Myocyte (in vitro differentiated cells): ENCODE measurements at regions not wholly inside any gene's neighbourhood (a gene's known extent, or its start where the extent isn't known, plus 50 kb on each side); places are given as distances from the start of the nearest gene placed in this dataset.
A peak's percentile ranks its signal among the peaks of the same experiment; 100 is the strongest.

Source experiments
- DNase-seq: peaks from one replicate; pipeline ENCODE4 v3.0.0-alpha.2; 2012; ENCODE audit warnings: low read depth

DNA sequence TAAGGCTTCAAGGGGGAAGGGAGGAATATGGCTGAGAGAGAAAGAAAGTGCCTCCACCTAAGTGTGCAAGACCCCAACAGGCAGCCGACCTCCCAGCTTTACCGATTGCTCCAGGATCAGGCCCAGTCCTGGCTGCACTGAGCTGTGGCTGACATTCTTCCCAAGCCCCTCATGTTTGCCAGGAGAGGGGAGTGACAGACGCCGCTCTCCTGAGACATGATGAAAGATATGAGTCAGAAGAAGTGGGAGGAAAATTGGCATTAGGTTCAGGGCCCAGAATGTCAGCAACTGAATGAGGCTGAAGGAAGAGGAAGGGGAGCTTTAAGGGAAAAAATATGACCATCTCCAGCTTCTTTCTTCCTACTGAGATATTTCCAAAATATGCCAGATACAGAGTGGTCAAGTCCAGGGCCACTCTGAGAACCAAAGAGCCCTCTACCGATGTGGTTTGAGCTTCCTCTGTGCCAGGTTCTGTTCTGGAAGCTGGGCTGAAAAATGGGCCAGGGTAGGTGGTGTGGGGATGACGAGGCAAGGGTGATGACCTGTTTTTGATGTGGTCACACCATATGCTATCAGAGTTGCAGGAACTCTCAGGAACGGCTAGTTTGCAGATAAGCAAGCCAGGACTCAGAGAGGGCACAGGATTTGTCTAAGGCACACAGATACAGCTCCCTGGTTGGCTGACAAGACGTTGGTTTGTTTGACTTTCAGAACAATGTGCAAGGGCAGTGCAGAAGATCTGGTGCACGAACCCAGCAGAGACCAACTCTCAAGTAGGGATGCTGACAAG is 176.7 kb downstream of the SOX9 start:
- DNase-seq: peak; percentile 47

DNA sequence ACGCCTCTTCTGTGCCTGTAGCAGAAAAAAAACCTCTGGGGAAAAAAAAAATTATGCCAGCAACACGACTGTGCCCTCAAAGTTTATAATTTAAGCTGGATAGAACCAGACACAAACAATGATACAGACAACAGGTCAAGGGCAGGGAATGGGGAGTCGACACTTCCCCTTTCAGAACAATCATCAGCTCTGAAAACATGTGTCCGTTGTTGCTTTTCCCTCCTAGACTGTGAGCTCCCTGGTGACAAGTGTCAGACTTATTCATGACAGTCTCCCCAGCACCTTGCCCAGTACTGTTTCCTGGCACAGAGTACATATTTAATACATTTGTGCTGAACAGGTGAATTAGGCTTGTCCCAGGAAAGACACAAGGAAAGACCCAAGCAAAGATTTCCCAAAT is 178.3 kb downstream of the SOX9 start:
- DNase-seq: no peak

GRCh38 chr17:72299592-72299991 is 178.8 kb downstream of the SOX9 start:
- no peak for DNase-seq

- no peak for DNase-seq
These were observed 181.1 kb downstream of the SOX9 start for GRCh38 chr17:72301887-72302286.

DNA sequence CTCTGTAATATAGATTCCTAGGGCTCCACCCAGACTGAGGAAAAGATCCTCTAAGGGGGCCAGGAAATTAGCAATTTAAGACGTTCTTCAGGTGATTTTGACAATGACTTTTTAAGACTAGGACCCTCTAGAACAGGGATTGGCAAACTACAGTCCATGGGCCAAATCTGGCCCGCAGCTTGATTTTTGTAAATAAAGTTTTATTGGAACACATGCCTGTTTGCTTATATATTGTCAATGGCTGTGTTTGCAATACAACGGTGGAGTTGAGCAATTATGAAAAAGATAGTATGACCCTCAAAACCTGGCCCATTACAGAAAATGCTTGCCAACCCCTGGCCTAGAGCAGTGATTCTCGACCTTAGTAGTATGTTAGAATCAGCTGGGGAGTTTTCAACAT is 181.9 kb downstream of the SOX9 start:
- no peak for DNase-seq

DNA sequence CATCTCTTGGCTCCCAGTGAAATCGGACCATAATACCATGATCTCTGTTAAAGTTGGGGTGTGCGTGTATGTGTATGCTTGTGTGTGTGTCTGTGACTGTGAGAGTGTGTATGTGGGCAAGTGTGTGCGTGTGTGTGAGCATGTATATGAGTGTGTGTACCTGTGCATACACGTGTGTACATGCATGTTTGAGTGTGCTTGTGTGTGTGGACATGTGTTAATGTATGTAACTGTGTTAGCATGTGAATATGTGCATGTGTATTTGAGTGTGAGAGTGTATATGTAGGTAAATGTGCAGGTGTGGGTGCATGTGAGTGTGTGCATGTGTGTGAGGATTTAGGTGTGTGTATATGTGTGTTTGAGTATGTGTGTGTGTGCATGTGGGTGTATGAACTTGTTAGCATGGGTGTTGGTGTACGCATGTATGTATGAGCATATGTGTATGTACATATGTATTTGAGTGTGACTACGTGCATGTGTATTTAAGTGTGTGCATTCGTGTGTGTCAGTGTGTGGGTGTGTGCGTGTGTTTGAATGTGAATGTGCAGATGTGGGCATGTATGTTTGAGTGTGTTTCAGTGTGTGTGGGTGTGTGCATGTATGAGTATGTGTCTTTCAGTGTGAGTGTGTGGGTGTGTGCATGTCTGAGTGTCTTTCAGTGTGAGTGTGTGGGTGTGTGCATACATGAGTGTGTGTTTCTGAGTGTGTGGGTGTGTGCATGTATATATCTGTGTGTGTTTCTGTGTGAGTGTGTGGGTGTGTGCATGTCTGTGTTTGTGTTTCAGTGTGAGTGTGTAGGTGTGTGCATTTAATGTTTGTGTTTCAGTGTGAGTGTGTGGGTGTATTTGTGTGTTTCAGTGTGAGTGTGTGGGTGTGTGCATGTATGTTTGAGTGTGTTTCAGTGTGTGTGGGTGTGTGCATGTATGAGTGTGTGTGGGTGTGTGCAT is 183.2 kb downstream of the SOX9 start:
- DNase-seq: no peak

DNA sequence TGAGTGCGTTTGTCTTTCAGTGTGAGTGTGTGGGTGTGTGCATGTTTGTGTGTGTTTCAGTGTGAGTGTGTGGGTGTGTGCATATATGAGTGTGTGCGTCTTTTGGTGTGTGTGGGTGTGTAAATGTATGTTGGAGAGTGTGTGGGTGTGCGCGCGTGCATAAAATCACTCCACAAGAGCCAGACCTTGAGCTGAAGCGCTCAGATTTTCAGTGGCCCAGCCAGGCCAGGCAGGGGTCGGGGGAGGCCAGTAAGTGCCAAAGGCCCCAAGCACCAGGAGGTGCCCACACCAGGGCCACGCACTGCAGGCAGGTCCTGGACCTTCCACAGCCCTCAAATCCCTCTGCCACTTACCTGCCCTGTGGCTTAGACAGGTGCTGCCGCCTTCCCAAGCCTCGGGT is 184.0 kb downstream of the SOX9 start:
- no peak for DNase-seq

- DNase-seq: peak; percentile 28
These were observed 184.7 kb downstream of the SOX9 start for GRCh38 chr17:72305472-72305871.

- DNase-seq: no peak
These were observed 185.2 kb downstream of the SOX9 start for GRCh38 chr17:72306037-72306436.

- no peak for DNase-seq
These were observed 187.0 kb downstream of the SOX9 start for GRCh38 chr17:72307836-72308235.

DNA sequence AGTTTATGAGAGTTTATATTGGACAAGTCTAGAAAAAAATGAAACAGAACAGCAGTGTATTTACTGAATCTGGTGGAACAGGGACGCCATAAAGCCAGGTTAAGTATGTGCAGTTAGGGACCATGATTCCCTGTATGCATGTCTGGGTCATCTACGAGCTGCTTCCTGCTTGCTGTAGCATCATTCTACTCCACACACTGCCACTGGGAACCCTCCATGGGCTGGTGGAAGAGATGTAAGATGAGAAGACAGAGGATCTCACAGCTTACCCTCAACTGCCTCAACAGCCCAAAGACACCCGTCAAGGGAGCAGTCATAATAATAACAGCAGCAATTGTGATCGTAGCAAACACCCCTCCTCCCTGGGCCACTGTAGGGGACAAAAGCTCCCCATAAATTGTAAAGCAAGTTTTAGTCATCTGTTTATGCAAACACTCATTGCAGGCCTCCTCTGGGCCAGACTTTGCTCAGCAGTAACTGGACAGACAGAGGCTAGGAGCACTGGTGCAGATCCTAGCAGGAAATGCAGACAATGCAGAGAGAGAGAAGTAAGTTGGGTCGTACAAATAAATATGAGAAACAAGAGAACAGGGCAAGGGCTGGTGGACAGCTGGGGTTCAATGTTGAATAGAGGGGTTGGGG is 188.0 kb downstream of the SOX9 start:
- DNase-seq: no peak

DNA sequence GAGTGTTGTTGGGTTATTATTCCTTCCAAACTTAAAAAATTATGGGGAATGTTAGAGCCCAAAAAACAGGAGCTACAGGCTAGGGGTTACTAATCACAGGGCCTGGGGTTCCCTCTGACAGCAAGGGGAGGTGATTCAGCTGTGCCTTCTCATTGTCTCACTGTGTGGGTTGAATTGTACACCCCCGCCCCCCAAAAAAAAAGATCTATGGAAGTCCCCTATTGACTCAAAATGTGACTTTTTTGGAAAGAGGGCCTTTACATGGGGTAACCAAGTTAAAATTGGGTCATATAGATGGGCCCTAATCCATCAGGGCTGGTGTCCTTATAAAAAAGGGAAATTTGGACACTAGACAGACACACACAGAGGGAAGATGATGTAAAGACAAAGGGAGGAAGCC is 190.2 kb downstream of the SOX9 start:
- DNase-seq: no peak

DNA sequence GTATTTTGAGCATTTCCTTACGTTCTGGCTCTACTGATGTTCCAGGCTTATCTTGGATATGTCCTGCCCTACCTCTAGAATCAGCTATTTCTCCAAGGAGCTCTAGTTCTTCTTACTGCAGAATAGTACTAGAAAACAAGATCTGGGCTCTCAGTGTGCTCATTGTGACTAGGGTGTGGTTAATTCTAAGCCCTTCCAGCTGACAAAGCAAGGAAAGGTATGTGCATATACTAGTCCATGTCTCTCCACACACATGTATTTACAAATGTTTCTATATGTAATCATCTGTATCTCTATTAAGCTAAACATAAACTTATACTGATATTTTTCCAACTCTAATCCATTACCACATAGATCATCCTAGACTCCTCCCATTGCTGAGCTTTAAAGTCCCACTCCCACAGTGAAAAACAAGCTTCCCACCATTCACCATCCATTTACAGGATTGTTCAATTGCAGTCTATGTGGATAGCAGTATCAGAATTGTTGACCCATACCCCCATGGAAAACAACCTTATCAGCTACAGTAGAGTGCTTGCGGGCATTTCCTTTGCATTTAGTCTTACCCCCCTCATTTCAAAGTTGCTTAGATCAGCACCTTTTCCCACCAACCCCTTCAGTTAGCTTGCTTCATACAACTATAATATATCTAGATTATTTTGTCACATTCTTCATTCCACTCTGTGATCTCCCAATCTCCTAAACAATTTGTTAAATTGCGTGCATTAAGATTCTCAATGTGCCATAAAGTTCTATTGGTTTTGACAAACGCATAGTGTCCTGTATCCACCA is 194.5 kb downstream of the SOX9 start:
- DNase-seq: no peak

GRCh38 chr17:72318131-72318530 is 197.3 kb downstream of the SOX9 start:
- no peak for DNase-seq

GRCh38 chr17:72321896-72322295 is 201.1 kb downstream of the SOX9 start:
- DNase-seq: no peak

- no peak for DNase-seq
These were observed 211.5 kb downstream of the SOX9 start for GRCh38 chr17:72332367-72332766.

DNA sequence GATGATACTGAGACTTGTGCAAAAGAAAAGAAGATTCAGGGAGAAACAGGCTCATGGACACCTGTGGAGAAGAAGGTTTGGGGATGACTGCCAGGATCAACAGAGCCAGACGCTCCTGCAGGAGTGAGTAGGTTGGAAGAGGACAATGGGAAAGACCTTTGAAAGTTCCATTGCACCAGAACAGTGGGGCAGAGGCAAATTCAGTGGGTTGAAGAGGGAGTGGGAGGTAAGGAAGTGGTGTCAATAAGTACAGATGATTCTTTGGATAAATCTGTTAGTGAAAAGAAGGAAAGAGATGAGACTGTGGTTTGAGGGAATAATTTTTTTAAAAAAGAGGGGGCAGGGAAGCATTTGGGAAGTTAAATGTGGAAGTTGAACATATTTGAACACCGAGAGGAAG is 212.8 kb downstream of the SOX9 start:
- no peak for DNase-seq

- peak; percentile 89 for DNase-seq
These were observed 213.4 kb downstream of the SOX9 start for GRCh38 chr17:72334205-72334604.

DNA sequence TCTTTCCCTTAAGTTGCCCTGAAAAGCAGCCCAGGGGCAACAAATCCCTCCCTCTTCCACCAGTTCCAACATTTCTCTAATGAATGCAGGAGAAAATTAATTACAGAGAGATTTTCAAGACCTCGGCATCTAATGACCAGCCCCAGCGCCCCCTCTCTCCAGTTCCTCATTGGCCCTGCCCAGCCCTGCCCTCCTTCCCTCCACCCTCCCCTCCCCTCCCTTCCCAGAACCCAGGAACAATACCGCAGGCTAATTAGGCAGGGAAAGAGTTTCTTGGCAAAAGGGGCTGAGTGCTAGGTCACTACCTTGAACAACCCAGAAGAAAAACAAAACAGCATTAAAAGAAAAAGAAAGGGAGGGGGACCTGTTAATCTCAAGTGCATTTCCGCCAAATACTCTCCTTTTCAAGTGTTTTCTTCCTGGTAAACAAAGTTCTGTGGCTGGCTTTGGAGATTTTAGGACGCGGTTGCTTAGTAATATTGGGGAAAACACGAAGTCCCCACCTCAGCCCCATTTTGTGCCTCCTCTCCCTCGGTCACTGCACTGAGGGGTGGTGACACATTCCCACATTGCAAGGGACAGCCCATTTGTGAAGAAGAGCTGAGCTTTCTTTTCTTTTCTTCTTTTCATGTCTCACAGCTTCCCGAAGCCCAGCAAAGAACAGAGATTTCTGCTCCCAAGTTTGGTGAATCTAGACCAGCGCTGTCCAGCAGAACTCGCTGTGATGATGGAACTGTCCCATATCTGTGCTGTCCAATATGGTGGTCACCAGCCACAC is 215.4 kb downstream of the SOX9 start:
- no peak for DNase-seq

DNA sequence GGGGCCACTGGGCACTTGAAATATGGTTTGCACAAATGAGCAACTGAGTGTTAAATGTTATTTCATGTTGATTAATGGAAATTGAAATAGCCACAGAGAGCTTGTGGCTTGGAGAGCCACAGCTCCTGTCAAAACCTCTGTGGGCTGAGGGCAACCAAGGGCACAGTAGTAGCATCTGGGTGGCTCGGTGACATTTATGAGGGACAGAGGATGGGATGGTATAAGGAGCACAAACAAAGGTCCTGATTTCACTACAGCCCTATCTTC is 215.9 kb downstream of the SOX9 start:
- peak; percentile 54 for DNase-seq

GRCh38 chr17:72338304-72338703 is 217.5 kb downstream of the SOX9 start:
- DNase-seq: peak; percentile 77
